GM23338 (cell line): ENCODE measurements at regions not wholly inside any gene's neighbourhood (a gene's known extent, or its start where the extent isn't known, plus 50 kb on each side); places are given as distances from the start of the nearest gene placed in this dataset.

Source experiments
- ATAC-seq: fragments of 200-7000 bp; cut with Tn5 transposase; 3 replicates; pipeline ENCODE4 v1.9.1; 2020
- DNase-seq: peaks from one replicate; pipeline ENCODE4 v3.0.0-alpha.2; 2015; ENCODE audit warnings: low spot score
- H2AFZ ChIP-seq: fragments of 200-600 bp; sonication (generic); 2 replicates; pipeline ENCODE4 v1.8.0; 2016; ENCODE audit warnings: antibody characterized with exemption, mild to moderate bottlenecking, moderate library complexity
- H3F3A ChIP-seq: fragments of 200-600 bp; sonication (generic); replicated peaks from 2 replicates; pipeline ENCODE4 v1.8.0; 2017; ENCODE audit warnings: antibody characterized with exemption, mixed run types, low read depth
- H3K27ac ChIP-seq: fragments of 200-600 bp; sonication (generic); 2 replicates; pipeline ENCODE4 v1.6.1; 2016; ENCODE audit warnings: low read depth
- H3K27me3 ChIP-seq: fragments of 200-600 bp; sonication (generic); 2 replicates; pipeline ENCODE4 v1.8.0; 2016; ENCODE audit warnings: mild to moderate bottlenecking, mixed run types, moderate library complexity; ENCODE audit not compliant: insufficient read depth
- H3K36me3 ChIP-seq: fragments of 200-600 bp; sonication (generic); 2 replicates; pipeline ENCODE4 v1.8.0; 2016; ENCODE audit warnings: mild to moderate bottlenecking; ENCODE audit not compliant: insufficient read depth
- H3K4me1 ChIP-seq: fragments of 200-600 bp; sonication (generic); 2 replicates; pipeline ENCODE4 v1.8.0; 2016; ENCODE audit warnings: mild to moderate bottlenecking, moderate library complexity; ENCODE audit not compliant: insufficient read depth
- H3K4me2 ChIP-seq: fragments of 200-600 bp; sonication (generic); 2 replicates; pipeline ENCODE4 v1.7.1; 2017; ENCODE audit warnings: mixed run types
- H3K4me3 ChIP-seq: fragments of 200-600 bp; sonication (generic); 2 replicates; pipeline ENCODE4 v1.6.1; 2016; ENCODE audit warnings: mixed run types
- H3K79me2 ChIP-seq: fragments of 200-600 bp; sonication (generic); replicated peaks from 2 replicates; pipeline ENCODE4 v1.8.0; 2017; ENCODE audit warnings: mild to moderate bottlenecking; ENCODE audit not compliant: insufficient read depth
- H3K9me2 ChIP-seq: fragments of 200-600 bp; sonication (generic); 2 replicates; pipeline ENCODE4 v1.8.0; 2017; ENCODE audit not compliant: insufficient read depth
- H4K20me1 ChIP-seq: fragments of 200-600 bp; sonication (generic); replicated peaks from 2 replicates; pipeline ENCODE4 v1.8.0; 2017; ENCODE audit warnings: mild to moderate bottlenecking; ENCODE audit not compliant: insufficient read depth
- H3K27ac Mint-ChIP-seq: 2 replicates; pipeline ENCODE4 v1.8.0; 2020; ENCODE audit warnings: inconsistent platforms, mild to moderate bottlenecking, moderate library complexity, mixed read lengths
- H3K27me3 Mint-ChIP-seq: 3 replicates; pipeline ENCODE4 v1.8.0; 2022; ENCODE audit warnings: low read depth, mild to moderate bottlenecking, moderate library complexity, mixed read lengths, inconsistent platforms; ENCODE audit not compliant: insufficient read depth, poor library complexity
- H3K36me3 Mint-ChIP-seq: 3 replicates; pipeline ENCODE4 v1.8.0; 2021; ENCODE audit warnings: low read depth, mild to moderate bottlenecking, inconsistent platforms, moderate library complexity, mixed read lengths
- H3K4me1 Mint-ChIP-seq: 3 replicates; pipeline ENCODE4 v1.8.0; 2020; ENCODE audit warnings: mild to moderate bottlenecking, inconsistent platforms, mixed read lengths
- H3K4me3 Mint-ChIP-seq: 3 replicates; pipeline ENCODE4 v1.8.0; 2021; ENCODE audit warnings: moderate library complexity, mild to moderate bottlenecking, inconsistent platforms, mixed read lengths
- H3K9me3 Mint-ChIP-seq: 3 replicates; pipeline ENCODE4 v1.8.0; 2020; ENCODE audit warnings: moderate library complexity, mild to moderate bottlenecking, inconsistent platforms, mixed read lengths
- CREB1 ChIP-seq: fragments of 250-450 bp; sonication (Bioruptor Pico); IDR thresholded peaks from 2 replicates; pipeline ENCODE4 v1.5.0; 2020; ENCODE audit warnings: low read depth, mild to moderate bottlenecking, moderate library complexity
- CTCF ChIP-seq, 2 experiments: fragments of 200-600 bp in 1 of 2; sonication (generic) in 1 of 2; conservative IDR thresholded peaks; 2 replicates each; pipeline versions ENCODE4 v1.5.1 to v1.6.1; 2016 to 2017; ENCODE audit warnings: antibody characterized with exemption in 2 of 2, low read depth in 2 of 2, mild to moderate bottlenecking in 2 of 2, moderate library complexity in 1 of 2
- EZH2phosphoT487 ChIP-seq: fragments of 200-600 bp; sonication (generic); IDR thresholded peaks from one replicate; pipeline ENCODE4 v1.8.1; 2018; ENCODE audit warnings: antibody characterized with exemption; ENCODE audit not compliant: unreplicated experiment
- POLR2AphosphoS5 ChIP-seq: IDR thresholded peaks from 2 replicates; pipeline ENCODE4 v1.6.1; 2016; ENCODE audit warnings: antibody characterized with exemption, low read depth
- REST ChIP-seq: IDR thresholded peaks from one replicate; pipeline ENCODE4 v1.6.1; 2018; ENCODE audit warnings: antibody characterized with exemption; ENCODE audit not compliant: unreplicated experiment
- STAT1 ChIP-seq: IDR thresholded peaks from one replicate; pipeline ENCODE4 v1.6.1; 2016; ENCODE audit warnings: antibody characterized with exemption; ENCODE audit not compliant: unreplicated experiment
- ZNF114 ChIP-seq: fragments of 250-450 bp; sonication (Bioruptor Pico); IDR thresholded peaks from 2 replicates; pipeline ENCODE4 v1.5.0; 2020; ENCODE audit warnings: mild to moderate bottlenecking, moderate library complexity
- ZNF331 ChIP-seq: fragments of 250-450 bp; sonication (Bioruptor Pico); IDR thresholded peaks from 2 replicates; pipeline ENCODE4 v1.5.0; 2020; ENCODE audit warnings: low read depth, mild to moderate bottlenecking, moderate library complexity
- ZNF462 ChIP-seq: fragments of 250-450 bp; sonication (Bioruptor Pico); IDR thresholded peaks from 2 replicates; pipeline ENCODE4 v1.5.0; 2020; ENCODE audit warnings: mild to moderate bottlenecking, moderate library complexity

DNA sequence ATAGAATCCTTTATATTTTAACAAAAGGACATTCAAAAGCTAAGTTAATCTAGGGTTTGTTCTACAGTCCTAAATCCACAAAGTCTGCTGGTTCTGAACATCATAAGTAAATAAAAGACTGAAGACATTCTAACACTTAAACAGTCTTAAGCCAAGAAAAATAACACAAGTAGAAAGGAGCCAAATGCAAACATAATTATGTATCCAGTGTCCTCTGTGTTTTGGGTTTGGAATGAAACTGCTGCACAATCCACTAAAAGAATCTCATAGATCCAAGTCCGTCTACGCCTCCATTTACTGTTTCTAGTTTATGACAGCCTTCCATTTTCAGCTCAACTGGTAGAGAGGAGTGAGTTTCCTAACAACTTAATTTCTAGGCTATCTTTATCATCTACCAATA, 623.6 kb upstream of the FZD8 start (continued):
- TF ChIP-seq ZNF462 (CRISPR knock-in tag) (no peak), STAT1 (no peak)

GRCh38 chr10:36263871-36264270, 621.8 kb upstream of the FZD8 start:
- Mint-ChIP-seq H3K4me1 (peaks cover 8% of the 10 kb centered on the region), H3K36me3 (no peaks in the 10 kb centered on the region), H3K9me3 (no peaks in the 10 kb centered on the region), H3K27me3 (no peaks in the 10 kb centered on the region), H3K4me3 (no peak overlapping the region), H3K27ac (no peak overlapping the region)
- DNase-seq (no peak), ATAC-seq (no peak)
- Histone ChIP-seq H4K20me1 (no peaks in the 10 kb centered on the region), H3K79me2 (no peaks in the 10 kb centered on the region), H3K4me3 (no peak overlapping the region), H2AFZ (no peak overlapping the region), H3K4me2 (no peak overlapping the region), H3F3A (no peaks in the 10 kb centered on the region), H3K27ac (no peak overlapping the region), H3K27me3 (no peaks in the 10 kb centered on the region), H3K9me2 (no peaks in the 10 kb centered on the region), H3K36me3 (no peaks in the 10 kb centered on the region), H3K4me1 (no peaks in the 10 kb centered on the region)
- TF ChIP-seq POLR2AphosphoS5: no peak
- no peak for TF ChIP-seq ZNF331
- TF ChIP-seq STAT1: no peak
- no peak for TF ChIP-seq REST
- TF ChIP-seq CREB1 (CRISPR knock-in tag): no peak
- TF ChIP-seq CTCF (conservative IDR thresholded peaks at IDR 0.05; ENCODE audit: low read depth in 2 of 2): no peak
- no peak for TF ChIP-seq EZH2phosphoT487
- TF ChIP-seq ZNF114: no peak
